Endothelial cell of umbilical vein (primary cell): ENCODE measurements at regions not wholly inside any gene's neighbourhood (a gene's known extent, or its start where the extent isn't known, plus 50 kb on each side); places are given as distances from the start of the nearest gene placed in this dataset.

Experiments
- BruUV-seq: library from RNA; stranded (reverse); fragments of 400-500 nt; replicated peaks from 2 replicates; lab custom pipeline; 2021; lab: Mats Ljungman, UMichigan
- CTCF ChIA-PET: fragments of 300-600, 350-600 bp; sonication (Branson Sonifier 250); formaldehyde crosslinking; loops from one replicate; lab custom pipeline; 2021; ENCODE audit warnings: antibody characterized with exemption, inconsistent platforms; lab: Charles Lee
- POLR2A ChIA-PET: fragments of 300-600, 350-600 bp; sonication (Branson Sonifier 250); formaldehyde crosslinking; loops from one replicate; lab custom pipeline; 2021; ENCODE audit warnings: antibody characterized with exemption, inconsistent platforms; lab: Charles Lee
- DNase-seq: peaks from one replicate; pipeline ENCODE4 v3.0.0-alpha.2; 2011; ENCODE audit warnings: low read depth, low spot score
- FAIRE-seq: peaks from 2 replicates; lab custom pipeline; 2011; peaks lifted over from hg19 to GRCh38; lab: Jason Lieb, UNC
- H2AFZ ChIP-seq: 2 replicates; pipeline ENCODE4 v1.6.0; 2012; ENCODE audit warnings: low read depth, low read length, control low read depth, inconsistent platforms
- H3K27ac ChIP-seq: 2 replicates; pipeline ENCODE4 v1.5.1; 2011; ENCODE audit warnings: low read depth, mild to moderate bottlenecking, control low read depth, low read length, moderate library complexity; ENCODE audit not compliant: insufficient read depth
- H3K27me3 ChIP-seq, 2 experiments: 2 replicates each; pipeline versions ENCODE4 v1.6.0 to v1.6.1; 2011; ENCODE audit warnings: low read length in 2 of 2, mixed read lengths in 1 of 2; ENCODE audit not compliant: control insufficient read depth in 2 of 2, insufficient read depth in 2 of 2
- H3K36me3 ChIP-seq, 2 experiments: 2 replicates in 1 of 2; 3 replicates in 1 of 2; pipeline ENCODE4 v1.5.1; 2011; ENCODE audit warnings: low read length in 2 of 2, mild to moderate bottlenecking in 1 of 2, moderate library complexity in 1 of 2; ENCODE audit not compliant: control insufficient read depth in 2 of 2, insufficient read depth in 2 of 2; ENCODE audit errors: extremely low read depth in 1 of 2
- H3K4me1 ChIP-seq: 3 replicates; pipeline ENCODE4 v1.5.1; 2011; ENCODE audit warnings: mild to moderate bottlenecking, low read length; ENCODE audit not compliant: control insufficient read depth, insufficient read depth; ENCODE audit errors: extremely low read depth
- H3K4me2 ChIP-seq: 2 replicates; pipeline ENCODE4 v1.6.1; 2011; ENCODE audit warnings: low read length, control low read depth, mixed read lengths; ENCODE audit not compliant: insufficient read depth
- H3K4me3 ChIP-seq, 3 experiments: fragments of 200-600 bp in 1 of 3; sonication (generic), shearing (Covaris generic) in 1 of 3; replicated peaks in 1 of 3; 2 replicates each; pipeline ENCODE4 v1.5.1; 2011 to 2016; ENCODE audit warnings: control low read depth in 3 of 3, low read length in 3 of 3, mild to moderate bottlenecking in 2 of 3, inconsistent platforms in 1 of 3, low read depth in 1 of 3, moderate library complexity in 1 of 3; ENCODE audit not compliant: insufficient read depth in 1 of 3
- H3K79me2 ChIP-seq: 2 replicates; pipeline ENCODE4 v1.6.0; 2012; ENCODE audit warnings: low read length, inconsistent platforms; ENCODE audit not compliant: control insufficient read depth, insufficient read depth
- H3K9ac ChIP-seq: replicated peaks from 2 replicates; pipeline ENCODE3; 2011; ENCODE audit warnings: low read length, control low read depth; ENCODE audit not compliant: insufficient read depth; ENCODE audit errors: extremely low read depth
- H3K9me1 ChIP-seq: replicated peaks from 3 replicates; pipeline ENCODE4 v1.6.0; 2011; ENCODE audit warnings: mild to moderate bottlenecking, low read length; ENCODE audit not compliant: control insufficient read depth, insufficient read depth; ENCODE audit errors: extremely low read depth
- H3K9me3 ChIP-seq: replicated peaks from 2 replicates; pipeline ENCODE4 v1.5.1; 2012; ENCODE audit warnings: low read length, inconsistent platforms; ENCODE audit not compliant: control insufficient read depth, insufficient read depth
- H4K20me1 ChIP-seq: replicated peaks from 2 replicates; pipeline ENCODE3; 2011; ENCODE audit warnings: mild to moderate bottlenecking, low read length; ENCODE audit not compliant: control insufficient read depth, insufficient read depth; ENCODE audit errors: extremely low read depth
- EZH2 ChIP-seq: IDR thresholded peaks from 2 replicates; pipeline ENCODE4 v1.6.1; 2012; ENCODE audit warnings: borderline replicate concordance, low read depth, mild to moderate bottlenecking, moderate library complexity, low read length, inconsistent platforms; ENCODE audit not compliant: severe bottlenecking
- FOS ChIP-seq: IDR thresholded peaks from 2 replicates; pipeline ENCODE4 v1.6.1; 2011; ENCODE audit warnings: mild to moderate bottlenecking, low read length, moderate library complexity, borderline replicate concordance; ENCODE audit not compliant: insufficient read depth
- GATA2 ChIP-seq: IDR thresholded peaks from 2 replicates; pipeline ENCODE4 v1.7.0; 2011; ENCODE audit warnings: low read depth, mild to moderate bottlenecking, moderate library complexity, mixed read lengths, low read length; ENCODE audit not compliant: insufficient read length, insufficient read depth
- JUN ChIP-seq: IDR thresholded peaks from 2 replicates; pipeline ENCODE4 v1.6.1; 2011; ENCODE audit warnings: borderline replicate concordance, low read depth; ENCODE audit not compliant: insufficient read length, insufficient read depth
- MYC ChIP-seq: IDR thresholded peaks from one replicate; pipeline ENCODE4 v1.6.1; 2011; ENCODE audit warnings: mild to moderate bottlenecking, low read depth, low read length
- POLR2A ChIP-seq: IDR thresholded peaks from 2 replicates; pipeline ENCODE4 v1.6.1; 2012; ENCODE audit warnings: low read depth, mild to moderate bottlenecking, control low read depth, low read length
- POLR2AphosphoS5 ChIP-seq: IDR thresholded peaks from 2 replicates; pipeline ENCODE4 v1.6.1; 2012; ENCODE audit warnings: low read depth, mild to moderate bottlenecking, control low read depth, low read length, moderate library complexity; ENCODE audit not compliant: insufficient read depth
- dilution Hi-C: fragments of 300-500 bp; cut with MboI; formaldehyde crosslinking; loops from one replicate; pipeline ENCODE4 v1.15.0; 2019; ENCODE audit warnings: low sequenced_read_pairs; ENCODE audit not compliant: extremely low pct_ligation_motif_present
- intact Hi-C: fragments of 100-400 bp; cut with micrococcal nuclease; formaldehyde crosslinking; loops from one replicate; pipeline ENCODE4 v1.10.0; 2022
- TF ChIP-seq, protein P1 (sequence below), 2 donors: IDR thresholded peaks; 1 replicate in 1 of 2; 2 replicates in 1 of 2; pipeline ENCODE4 v1.5.1; 2011; ENCODE audit warnings: low read length in 2 of 2, mild to moderate bottlenecking in 2 of 2, moderate library complexity in 2 of 2, control low read depth in 1 of 2, inconsistent platforms in 1 of 2, low read depth in 1 of 2; ENCODE audit not compliant: insufficient read depth in 1 of 2; ENCODE audit errors: extremely low read depth in 1 of 2
- TF ChIP-seq, protein P2 (sequence below): IDR thresholded peaks from 2 replicates; pipeline ENCODE4 v1.6.1; 2011; ENCODE audit not compliant: insufficient read depth, insufficient read length

DNA sequence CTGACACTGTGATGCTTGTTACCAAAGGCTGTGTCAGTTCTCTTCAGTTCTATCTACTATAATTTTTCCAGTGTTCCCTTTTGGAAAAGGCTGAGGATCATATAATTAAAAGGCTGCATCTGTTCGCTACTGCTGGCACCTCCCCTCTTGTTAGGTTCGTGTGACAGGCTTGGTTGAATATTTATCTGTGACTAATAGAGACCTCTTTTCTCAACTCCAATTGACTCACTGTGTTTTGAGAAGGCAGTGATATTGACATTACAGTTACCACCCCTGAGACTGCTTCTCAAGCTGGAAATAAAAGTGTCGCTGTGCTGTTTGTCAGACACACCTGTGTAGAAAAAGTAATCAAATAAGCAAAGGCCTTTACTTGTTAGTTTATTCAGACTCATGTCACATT is 205.5 kb upstream of the KCNH7 start:
- no peaks in the 10 kb centered on the region for H3K79me2 ChIP-seq
- H3K36me3 ChIP-seq = no peaks in the 10 kb centered on the region
- H3K27ac ChIP-seq = no peak overlapping the region
- H3K9ac ChIP-seq = no peak overlapping the region
- ChIA-PET CTCF (no interaction called here), POLR2A (no interaction called here)
- intact Hi-C loops (no loop called here), dilution Hi-C loops (no loop called here)
- DNase-seq (no peak), FAIRE-seq (no peak)
- TF ChIP-seq JUN (no peak), GATA2 (no peak), POLR2A (no peak), EZH2 (no peak), POLR2AphosphoS5 (no peak), MYC (no peak), FOS (no peak)
- TF ChIP-seq, protein P1, sequence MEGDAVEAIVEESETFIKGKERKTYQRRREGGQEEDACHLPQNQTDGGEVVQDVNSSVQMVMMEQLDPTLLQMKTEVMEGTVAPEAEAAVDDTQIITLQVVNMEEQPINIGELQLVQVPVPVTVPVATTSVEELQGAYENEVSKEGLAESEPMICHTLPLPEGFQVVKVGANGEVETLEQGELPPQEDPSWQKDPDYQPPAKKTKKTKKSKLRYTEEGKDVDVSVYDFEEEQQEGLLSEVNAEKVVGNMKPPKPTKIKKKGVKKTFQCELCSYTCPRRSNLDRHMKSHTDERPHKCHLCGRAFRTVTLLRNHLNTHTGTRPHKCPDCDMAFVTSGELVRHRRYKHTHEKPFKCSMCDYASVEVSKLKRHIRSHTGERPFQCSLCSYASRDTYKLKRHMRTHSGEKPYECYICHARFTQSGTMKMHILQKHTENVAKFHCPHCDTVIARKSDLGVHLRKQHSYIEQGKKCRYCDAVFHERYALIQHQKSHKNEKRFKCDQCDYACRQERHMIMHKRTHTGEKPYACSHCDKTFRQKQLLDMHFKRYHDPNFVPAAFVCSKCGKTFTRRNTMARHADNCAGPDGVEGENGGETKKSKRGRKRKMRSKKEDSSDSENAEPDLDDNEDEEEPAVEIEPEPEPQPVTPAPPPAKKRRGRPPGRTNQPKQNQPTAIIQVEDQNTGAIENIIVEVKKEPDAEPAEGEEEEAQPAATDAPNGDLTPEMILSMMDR (IDR thresholded peaks at IDR 0.05; ENCODE audit: extremely low read depth in 1 of 2, insufficient read depth in 1 of 2, low read depth in 1 of 2, low read length in 2 of 2) = no peak
- TF ChIP-seq, protein P2, sequence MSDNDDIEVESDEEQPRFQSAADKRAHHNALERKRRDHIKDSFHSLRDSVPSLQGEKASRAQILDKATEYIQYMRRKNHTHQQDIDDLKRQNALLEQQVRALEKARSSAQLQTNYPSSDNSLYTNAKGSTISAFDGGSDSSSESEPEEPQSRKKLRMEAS = no peak
- H3K9me1 ChIP-seq = no peaks in the 10 kb centered on the region
- H3K27me3 ChIP-seq = no peaks in the 10 kb centered on the region
- no peaks in the 10 kb centered on the region for H4K20me1 ChIP-seq
- no TSS peak for BruUV-seq
- no peaks in the 10 kb centered on the region for H3K4me1 ChIP-seq
- H3K4me2 ChIP-seq = no peak overlapping the region
- H3K9me3 ChIP-seq = no peaks in the 10 kb centered on the region
- H2AFZ ChIP-seq = no peak overlapping the region
- no peak overlapping the region for H3K4me3 ChIP-seq
